ENCODE measurements at regions not wholly inside any gene's neighbourhood (a gene's known extent, or its start where the extent isn't known, plus 50 kb on each side); places are given as distances from the start of the nearest gene placed in this dataset.

- Mint-ChIP-seq H3K36me3 (no peaks in the 10 kb centered on the region), H3K27ac (no peak overlapping the region), H3K4me3 (no peak overlapping the region), H3K4me1 (no peaks in the 10 kb centered on the region), H3K27me3 (ENCODE audit: low read depth) (peaks cover 23% of the 10 kb centered on the region), H3K9me3 (no peaks in the 10 kb centered on the region)
- no peak for DNase-seq (ENCODE audit: low spot score in 2 of 2, unreplicated experiment in 2 of 2)
- TF ChIP-seq CTCF (IDR thresholded peaks at IDR 0.05; ENCODE audit: unreplicated experiment): no peak
Measured at GRCh38 chr16:87252269-87252970, 64.8 kb downstream of the C16orf95 start.
